ENCODE measurements at regions not wholly inside any gene's neighbourhood (a gene's known extent, or its start where the extent isn't known, plus 50 kb on each side); places are given as distances from the start of the nearest gene placed in this dataset.

- TF ChIP-seq HDAC2 (IDR thresholded peaks at IDR 0.05; ENCODE audit: borderline replicate concordance in 1 of 2, low read depth in 2 of 2, low read length in 2 of 2) = no peak
- TF ChIP-seq USF2 (IDR thresholded peaks at IDR 0.05; ENCODE audit: low read length) = no peak
Measured at GRCh38 chr3:22959593-22959992, 243.5 kb upstream of the UBE2E2 start (continued).

Measured in H1 (cell line).